Fibroblast of lung (primary cell): ENCODE measurements at regions not wholly inside any gene's neighbourhood (a gene's known extent, or its start where the extent isn't known, plus 50 kb on each side); places are given as distances from the start of the nearest gene placed in this dataset.

Source experiments
- DNase-seq, 2 donors: peaks; one replicate each; pipeline versions ENCODE4 v3.0.0 to v3.0.0-alpha.2; 2010; ENCODE audit warnings: low read depth in 2 of 2
- H2AFZ ChIP-seq: 2 replicates; pipeline ENCODE4 v1.5.1; 2012; ENCODE audit warnings: low read length, control low read depth, inconsistent platforms
- H3K27ac ChIP-seq: 2 replicates; pipeline ENCODE4 v1.5.1; 2011; ENCODE audit warnings: low read length, control low read depth; ENCODE audit not compliant: insufficient read depth
- H3K27me3 ChIP-seq: 2 replicates; pipeline ENCODE4 v1.5.1; 2011; ENCODE audit warnings: mild to moderate bottlenecking, low read length; ENCODE audit not compliant: control insufficient read depth, insufficient read depth
- H3K36me3 ChIP-seq: 2 replicates; pipeline ENCODE4 v1.5.1; 2011; ENCODE audit warnings: low read length; ENCODE audit not compliant: control insufficient read depth, insufficient read depth
- H3K4me1 ChIP-seq: 2 replicates; pipeline ENCODE4 v1.5.1; 2011; ENCODE audit warnings: low read length; ENCODE audit not compliant: control insufficient read depth, insufficient read depth; ENCODE audit errors: extremely low read depth
- H3K4me2 ChIP-seq: 2 replicates; pipeline ENCODE4 v1.5.1; 2011; ENCODE audit warnings: low read length, control low read depth; ENCODE audit not compliant: insufficient read depth; ENCODE audit errors: extremely low read depth
- H3K4me3 ChIP-seq, 4 experiments: fragments of 200-600 bp in 1 of 4; sonication (generic) in 1 of 4; replicated peaks in 1 of 4; 2 replicates each; pipeline ENCODE4 v1.5.1; 2011 to 2016; ENCODE audit warnings: low read length in 4 of 4, low read depth in 3 of 4, mild to moderate bottlenecking in 3 of 4, control low read depth in 2 of 4, inconsistent platforms in 1 of 4, mixed read lengths in 1 of 4; ENCODE audit not compliant: insufficient read depth in 1 of 4; ENCODE audit errors: control extremely low read depth in 1 of 4
- H3K79me2 ChIP-seq: 2 replicates; pipeline ENCODE4 v1.5.1; 2012; ENCODE audit warnings: mild to moderate bottlenecking, low read length, inconsistent platforms; ENCODE audit not compliant: control insufficient read depth, insufficient read depth
- H3K9ac ChIP-seq: 2 replicates; pipeline ENCODE4 v1.5.1; 2011; ENCODE audit warnings: mild to moderate bottlenecking, low read length, control low read depth; ENCODE audit not compliant: insufficient read depth
- H3K9me3 ChIP-seq: 2 replicates; pipeline ENCODE4 v1.5.1; 2012; ENCODE audit warnings: low read depth, low read length; ENCODE audit not compliant: control insufficient read depth, insufficient read depth
- H4K20me1 ChIP-seq: 2 replicates; pipeline ENCODE4 v1.5.1; 2011; ENCODE audit warnings: low read length; ENCODE audit not compliant: control insufficient read depth, insufficient read depth; ENCODE audit errors: extremely low read depth
- CTCF ChIP-seq, 2 donors: IDR thresholded peaks in 1 of 2; conservative IDR thresholded peaks in 1 of 2; 1 replicate in 1 of 2; 2 replicates in 1 of 2; pipeline ENCODE4 v1.5.1; 2011 to 2012; ENCODE audit warnings: low read length in 2 of 2, control low read depth in 1 of 2, inconsistent platforms in 1 of 2, low read depth in 1 of 2, mild to moderate bottlenecking in 1 of 2
- EZH2 ChIP-seq: IDR thresholded peaks from 2 replicates; pipeline ENCODE4 v1.5.1; 2012; ENCODE audit warnings: low read length, control low read depth, mild to moderate bottlenecking; ENCODE audit errors: missing control alignments

GRCh38 chr21:35538386-35538785, 489.3 kb upstream of the RUNX1 start:
- no peak for DNase-seq
- Histone ChIP-seq H3K4me2 (no peak overlapping the region), H3K27ac (no peak overlapping the region)

GRCh38 chr21:35537604-35538003, 488.5 kb upstream of the RUNX1 start:
- H3K27me3 ChIP-seq: no peaks in the 10 kb centered on the region
- no peak overlapping the region for H3K27ac ChIP-seq
- no peak overlapping the region for H3K9ac ChIP-seq
- H3K36me3 ChIP-seq: no peaks in the 10 kb centered on the region
- no peaks in the 10 kb centered on the region for H4K20me1 ChIP-seq
- H2AFZ ChIP-seq: no peak overlapping the region
- no peak for DNase-seq
- no peaks in the 10 kb centered on the region for H3K4me1 ChIP-seq
- H3K9me3 ChIP-seq: no peaks in the 10 kb centered on the region
- no peaks in the 10 kb centered on the region for H3K79me2 ChIP-seq
- TF ChIP-seq CTCF (conservative IDR thresholded peaks at IDR 0.05 in 1 of 2, IDR thresholded peaks at IDR 0.05 in 1 of 2; ENCODE audit: low read depth in 1 of 2, low read length in 2 of 2): no peak
- TF ChIP-seq EZH2: no peak
- H3K4me2 ChIP-seq: no peak overlapping the region
- H3K4me3 ChIP-seq: no peak overlapping the region

More at GRCh38 chr21:35538386-35538785, 489.3 kb upstream of the RUNX1 start:
- Histone ChIP-seq H3K4me1 (no peaks in the 10 kb centered on the region), H3K36me3 (no peaks in the 10 kb centered on the region), H3K4me3 (no peak overlapping the region), H3K9ac (no peak overlapping the region), H4K20me1 (no peaks in the 10 kb centered on the region), H3K9me3 (no peaks in the 10 kb centered on the region), H3K27me3 (no peaks in the 10 kb centered on the region), H2AFZ (no peak overlapping the region), H3K79me2 (no peaks in the 10 kb centered on the region)
- TF ChIP-seq CTCF (conservative IDR thresholded peaks at IDR 0.05 in 1 of 2, IDR thresholded peaks at IDR 0.05 in 1 of 2; ENCODE audit: low read depth in 1 of 2, low read length in 2 of 2) (no peak), EZH2 (no peak)

- Histone ChIP-seq H3K9me3 (no peaks in the 10 kb centered on the region), H3K4me3 (no peak overlapping the region), H3K27ac (no peak overlapping the region), H3K4me1 (no peaks in the 10 kb centered on the region), H2AFZ (no peak overlapping the region), H3K36me3 (no peaks in the 10 kb centered on the region), H3K79me2 (no peaks in the 10 kb centered on the region), H4K20me1 (no peaks in the 10 kb centered on the region), H3K9ac (no peak overlapping the region), H3K27me3 (no peaks in the 10 kb centered on the region), H3K4me2 (no peak overlapping the region)
- TF ChIP-seq EZH2 (no peak), CTCF (conservative IDR thresholded peaks at IDR 0.05 in 1 of 2, IDR thresholded peaks at IDR 0.05 in 1 of 2; ENCODE audit: low read depth in 1 of 2, low read length in 2 of 2) (no peak)
- no peak for DNase-seq
Observed at GRCh38 chr21:35533893-35534292, 484.8 kb upstream of the RUNX1 start.
